Endothelial cell of umbilical vein (primary cell): ENCODE measurements at regions not wholly inside any gene's neighbourhood (a gene's known extent, or its start where the extent isn't known, plus 50 kb on each side); places are given as distances from the start of the nearest gene placed in this dataset.

Experiments used
- JUN ChIP-seq: IDR thresholded peaks from 2 replicates; pipeline ENCODE4 v1.6.1; 2011; ENCODE audit warnings: borderline replicate concordance, low read depth; ENCODE audit not compliant: insufficient read length, insufficient read depth
- MYC ChIP-seq: IDR thresholded peaks from one replicate; pipeline ENCODE4 v1.6.1; 2011; ENCODE audit warnings: mild to moderate bottlenecking, low read depth, low read length
- POLR2A ChIP-seq: IDR thresholded peaks from 2 replicates; pipeline ENCODE4 v1.6.1; 2012; ENCODE audit warnings: low read depth, mild to moderate bottlenecking, control low read depth, low read length
- POLR2AphosphoS5 ChIP-seq: IDR thresholded peaks from 2 replicates; pipeline ENCODE4 v1.6.1; 2012; ENCODE audit warnings: low read depth, mild to moderate bottlenecking, control low read depth, low read length, moderate library complexity; ENCODE audit not compliant: insufficient read depth
- TF ChIP-seq, protein P1 (sequence below), 2 donors: IDR thresholded peaks; 1 replicate in 1 of 2; 2 replicates in 1 of 2; pipeline ENCODE4 v1.5.1; 2011; ENCODE audit warnings: low read length in 2 of 2, mild to moderate bottlenecking in 2 of 2, moderate library complexity in 2 of 2, control low read depth in 1 of 2, inconsistent platforms in 1 of 2, low read depth in 1 of 2; ENCODE audit not compliant: insufficient read depth in 1 of 2; ENCODE audit errors: extremely low read depth in 1 of 2

GRCh38 chr2:16250886-16251285 lies 310.5 kb downstream of the MYCN start:
- TF ChIP-seq, protein P1, sequence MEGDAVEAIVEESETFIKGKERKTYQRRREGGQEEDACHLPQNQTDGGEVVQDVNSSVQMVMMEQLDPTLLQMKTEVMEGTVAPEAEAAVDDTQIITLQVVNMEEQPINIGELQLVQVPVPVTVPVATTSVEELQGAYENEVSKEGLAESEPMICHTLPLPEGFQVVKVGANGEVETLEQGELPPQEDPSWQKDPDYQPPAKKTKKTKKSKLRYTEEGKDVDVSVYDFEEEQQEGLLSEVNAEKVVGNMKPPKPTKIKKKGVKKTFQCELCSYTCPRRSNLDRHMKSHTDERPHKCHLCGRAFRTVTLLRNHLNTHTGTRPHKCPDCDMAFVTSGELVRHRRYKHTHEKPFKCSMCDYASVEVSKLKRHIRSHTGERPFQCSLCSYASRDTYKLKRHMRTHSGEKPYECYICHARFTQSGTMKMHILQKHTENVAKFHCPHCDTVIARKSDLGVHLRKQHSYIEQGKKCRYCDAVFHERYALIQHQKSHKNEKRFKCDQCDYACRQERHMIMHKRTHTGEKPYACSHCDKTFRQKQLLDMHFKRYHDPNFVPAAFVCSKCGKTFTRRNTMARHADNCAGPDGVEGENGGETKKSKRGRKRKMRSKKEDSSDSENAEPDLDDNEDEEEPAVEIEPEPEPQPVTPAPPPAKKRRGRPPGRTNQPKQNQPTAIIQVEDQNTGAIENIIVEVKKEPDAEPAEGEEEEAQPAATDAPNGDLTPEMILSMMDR (IDR thresholded peaks at IDR 0.05; ENCODE audit: extremely low read depth in 1 of 2, insufficient read depth in 1 of 2, low read depth in 1 of 2, low read length in 2 of 2) = no peak
- TF ChIP-seq POLR2AphosphoS5 (no peak), JUN (no peak), POLR2A (no peak), MYC (no peak)
